HEK293T (cell line): ENCODE measurements at regions not wholly inside any gene's neighbourhood (a gene's known extent, or its start where the extent isn't known, plus 50 kb on each side); places are given as distances from the start of the nearest gene placed in this dataset.

Experiments
- BHLHE40 ChIP-seq: fragments of 450-650 bp; IDR thresholded peaks from 2 replicates; pipeline ENCODE4 v1.6.1; 2016; ENCODE audit warnings: mild to moderate bottlenecking, moderate library complexity, borderline replicate concordance
- L3MBTL2 ChIP-seq: fragments of 450-650 bp; conservative IDR thresholded peaks from 2 replicates; pipeline ENCODE4 v1.6.1; 2016; ENCODE audit warnings: mild to moderate bottlenecking
- TARDBP ChIP-seq: fragments of 450-650 bp; IDR thresholded peaks from 2 replicates; pipeline ENCODE4 v1.6.1; 2016

- TF ChIP-seq BHLHE40 (no peak), TARDBP (no peak), L3MBTL2 (no peak)
Observed at GRCh38 chr14:25122211-25122610, 72.3 kb upstream of the STXBP6 start.
